ENCODE measurements at regions not wholly inside any gene's neighbourhood (a gene's known extent, or its start where the extent isn't known, plus 50 kb on each side); places are given as distances from the start of the nearest gene placed in this dataset.
"Not testable (repeated sequence)": the region's sequence is repeated elsewhere in the genome, so short reads cannot be mapped to it uniquely, and the experiment has no call there.

GRCh38 chr4:14336656-14337055, 665.6 kb upstream of the CPEB2 start:
- DNase-seq = no peak

GRCh38 chr4:14337892-14338584, 664.2 kb upstream of the CPEB2 start:
- DNase-seq = no peak

- no peak for DNase-seq
Measured at GRCh38 chr4:14338585-14339265, 663.6 kb upstream of the CPEB2 start.

GRCh38 chr4:14339715-14340114, 662.6 kb upstream of the CPEB2 start:
- DNase-seq = no peak

GRCh38 chr4:14340321-14340720, 662.0 kb upstream of the CPEB2 start:
- DNase-seq = no peak

- DNase-seq = no peak
Measured at GRCh38 chr4:14343961-14344360, 658.3 kb upstream of the CPEB2 start.

GRCh38 chr4:14345356-14345775, 656.9 kb upstream of the CPEB2 start:
- no peak for DNase-seq

- no peak for DNase-seq
Measured at GRCh38 chr4:14347526-14347925, 654.8 kb upstream of the CPEB2 start.

GRCh38 chr4:14348506-14348905, 653.8 kb upstream of the CPEB2 start:
- DNase-seq = no peak

- not testable (repeated sequence) for DNase-seq
Measured at GRCh38 chr4:14358544-14359160, 643.6 kb upstream of the CPEB2 start.

GRCh38 chr4:14359991-14360390, 642.3 kb upstream of the CPEB2 start:
- no peak for DNase-seq

- DNase-seq = no peak
Measured at GRCh38 chr4:14361084-14361483, 641.2 kb upstream of the CPEB2 start.

GRCh38 chr4:14362385-14362784, 639.9 kb upstream of the CPEB2 start:
- DNase-seq = no peak

GRCh38 chr4:14364953-14365536, 637.2 kb upstream of the CPEB2 start:
- DNase-seq = no peak

- no peak for DNase-seq
Measured at GRCh38 chr4:14368391-14368790, 633.9 kb upstream of the CPEB2 start.

GRCh38 chr4:14371131-14371530, 631.1 kb upstream of the CPEB2 start:
- no peak for DNase-seq

GRCh38 chr4:14375816-14376215, 626.5 kb upstream of the CPEB2 start:
- no peak for DNase-seq

- DNase-seq = no peak
Measured at GRCh38 chr4:14379183-14379582, 623.1 kb upstream of the CPEB2 start.

GRCh38 chr4:14383652-14384051, 618.6 kb upstream of the CPEB2 start:
- DNase-seq = no peak

- DNase-seq = no peak
Measured at GRCh38 chr4:14384824-14385223, 617.5 kb upstream of the CPEB2 start.

- no peak for DNase-seq
Measured at GRCh38 chr4:14386196-14386595, 616.1 kb upstream of the CPEB2 start.

GRCh38 chr4:14387647-14388046, 614.6 kb upstream of the CPEB2 start:
- DNase-seq = no peak

GRCh38 chr4:14392378-14392777, 609.9 kb upstream of the CPEB2 start:
- DNase-seq = no peak

GRCh38 chr4:14396183-14396582, 606.1 kb upstream of the CPEB2 start:
- no peak for DNase-seq
